ENCODE measurements at regions not wholly inside any gene's neighbourhood (a gene's known extent, or its start where the extent isn't known, plus 50 kb on each side); places are given as distances from the start of the nearest gene placed in this dataset.

DNA sequence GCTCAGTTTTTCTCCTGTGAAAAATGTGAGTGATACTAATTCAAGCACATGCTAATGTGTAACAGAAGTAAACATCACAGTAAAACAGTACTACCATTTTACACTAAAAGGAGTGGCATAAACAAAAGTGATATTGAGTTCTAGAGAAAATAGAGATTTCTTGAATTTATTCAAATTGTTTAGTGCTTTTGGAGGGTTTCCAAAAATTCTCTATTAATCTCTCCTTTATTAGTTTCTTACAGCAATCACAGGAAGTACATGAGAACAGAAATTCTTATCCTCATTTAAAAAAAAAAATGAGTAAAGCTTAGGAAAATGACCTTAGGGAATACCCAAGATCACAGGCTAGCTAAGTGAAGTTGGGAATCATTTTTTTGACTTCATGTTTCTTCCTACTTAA lies 459.7 kb upstream of the GALNTL6 start:
- no peak for TF ChIP-seq POLR2A (IDR thresholded peaks at IDR 0.05; ENCODE audit: low read depth, low read length)
- no peak for TF ChIP-seq POLR2AphosphoS5 (IDR thresholded peaks at IDR 0.05; ENCODE audit: low read depth, low read length)
- TF ChIP-seq TAF1 (IDR thresholded peaks at IDR 0.05; ENCODE audit: borderline replicate concordance, low read depth, low read length): no peak
